ENCODE measurements at regions not wholly inside any gene's neighbourhood (a gene's known extent, or its start where the extent isn't known, plus 50 kb on each side); places are given as distances from the start of the nearest gene placed in this dataset.
"Not testable (repeated sequence)": the region's sequence is repeated elsewhere in the genome, so short reads cannot be mapped to it uniquely, and the experiment has no call there.

DNA sequence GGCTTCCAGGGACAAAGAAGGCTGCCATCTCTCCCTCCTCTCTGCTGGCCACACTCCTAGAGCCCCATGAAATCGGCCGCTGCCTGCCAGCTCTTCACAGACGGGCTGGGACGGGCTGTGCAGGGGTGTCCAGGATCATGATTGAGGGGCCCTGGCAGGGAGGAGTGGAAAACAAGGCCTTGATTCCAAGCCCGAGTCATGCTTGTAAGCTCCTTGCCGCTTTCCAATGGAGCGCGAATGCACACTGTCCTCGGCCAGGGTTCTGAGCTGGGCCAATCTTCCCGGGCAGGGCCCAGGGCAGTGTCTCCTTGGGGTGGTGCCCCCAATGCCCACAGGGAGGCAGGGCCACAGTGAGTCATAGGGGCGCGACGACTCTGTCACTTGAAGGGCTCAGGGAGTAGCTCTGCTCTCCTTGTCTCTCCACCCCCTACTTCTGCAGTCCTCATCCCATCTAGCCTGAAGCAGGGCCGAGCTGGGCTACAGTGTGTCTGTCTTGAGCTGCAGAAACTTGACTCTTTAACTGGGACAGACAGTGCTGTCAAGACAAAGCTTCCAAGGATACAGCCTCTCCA lies 186.2 kb upstream of the SVIL start:
- no peak for DNase-seq

DNA sequence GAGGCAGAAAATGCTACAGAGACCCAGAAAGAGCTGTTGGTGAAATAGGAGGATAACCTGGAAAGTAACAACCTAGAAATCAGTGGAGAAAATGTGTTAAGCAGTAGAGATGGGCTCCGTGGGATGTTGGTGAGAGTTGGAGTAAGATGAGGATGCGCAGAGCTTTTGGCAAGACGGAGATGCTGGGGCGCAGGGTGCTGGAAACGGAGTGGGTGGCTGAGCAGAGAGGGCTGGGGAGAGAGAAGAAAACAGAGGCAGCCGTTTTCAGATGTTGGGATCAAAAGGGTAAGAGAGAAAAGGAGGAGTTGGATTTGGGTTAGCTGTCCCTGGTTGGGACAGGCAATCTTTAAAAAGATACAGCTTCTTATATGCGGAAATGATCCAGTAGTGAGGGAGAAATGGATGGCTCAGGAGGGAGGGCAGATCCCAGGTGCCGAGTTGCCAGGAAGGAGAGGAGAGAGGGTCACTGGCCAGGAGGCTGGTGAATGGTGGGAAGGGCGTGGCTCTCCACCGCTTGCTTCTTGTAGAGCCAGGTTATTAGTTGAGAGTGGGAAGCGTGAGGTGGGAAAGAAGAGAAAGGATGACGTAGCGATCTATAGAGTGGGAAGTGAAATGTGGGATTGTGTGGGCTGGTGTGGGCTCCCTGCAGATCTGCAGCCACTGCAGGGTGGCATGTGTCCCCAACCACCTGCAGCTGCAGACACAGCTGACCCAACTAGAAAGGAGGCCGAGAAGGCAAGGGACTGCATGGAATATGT lies 182.2 kb upstream of the SVIL start:
- DNase-seq, result no peak

DNA sequence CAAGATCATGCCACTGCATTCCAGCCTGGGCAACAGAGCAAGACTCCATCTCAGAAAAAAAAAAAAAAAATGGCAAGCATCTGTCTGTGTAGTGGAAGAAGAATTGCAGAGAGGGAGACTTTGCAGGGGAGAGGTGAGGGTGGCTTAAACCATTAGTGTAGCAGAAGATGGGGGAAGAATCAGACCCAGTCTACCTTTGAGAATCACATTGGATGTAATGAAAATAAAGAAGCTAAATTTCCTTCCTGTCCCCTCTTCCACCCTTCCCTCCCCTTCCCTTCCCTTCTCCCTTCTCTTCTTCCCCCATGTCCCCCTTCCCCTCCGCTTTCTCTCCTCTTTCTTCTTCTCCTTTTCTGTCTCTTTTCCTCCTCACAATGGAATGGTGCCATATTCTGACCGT lies 180.8 kb upstream of the SVIL start:
- DNase-seq, result no peak

DNA sequence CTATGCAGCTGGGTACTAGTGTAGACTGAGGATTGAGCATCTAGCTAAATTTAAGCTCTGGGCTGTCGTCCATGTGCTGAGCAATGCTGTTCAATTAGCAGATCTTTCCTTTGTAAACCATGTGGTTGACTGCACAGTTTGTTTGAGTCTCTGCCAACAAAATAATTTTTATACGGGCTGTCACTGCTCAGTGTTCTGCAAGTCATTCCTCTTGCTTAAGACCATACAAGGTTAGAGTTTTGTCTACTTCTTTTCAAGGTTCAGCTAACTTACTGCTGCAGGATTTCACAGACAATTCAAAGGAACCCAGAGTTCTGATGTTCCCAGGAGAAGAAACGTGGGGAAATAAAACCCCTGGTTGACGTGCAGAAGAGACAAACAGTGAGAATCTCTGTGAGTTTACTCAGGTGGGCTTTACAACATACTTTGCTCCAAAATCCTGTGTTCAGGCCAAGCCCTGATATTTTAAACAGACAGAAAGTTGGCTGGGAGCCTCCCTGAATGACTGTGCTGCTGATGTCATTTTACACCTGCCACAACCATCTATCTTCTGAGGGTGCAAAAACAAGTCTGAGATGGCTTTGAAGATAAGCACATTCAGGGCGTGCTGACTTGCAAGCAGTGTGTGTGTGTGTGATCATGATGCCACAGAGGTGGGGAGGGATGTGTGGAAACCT lies 177.1 kb upstream of the SVIL start:
- no peak for DNase-seq

DNA sequence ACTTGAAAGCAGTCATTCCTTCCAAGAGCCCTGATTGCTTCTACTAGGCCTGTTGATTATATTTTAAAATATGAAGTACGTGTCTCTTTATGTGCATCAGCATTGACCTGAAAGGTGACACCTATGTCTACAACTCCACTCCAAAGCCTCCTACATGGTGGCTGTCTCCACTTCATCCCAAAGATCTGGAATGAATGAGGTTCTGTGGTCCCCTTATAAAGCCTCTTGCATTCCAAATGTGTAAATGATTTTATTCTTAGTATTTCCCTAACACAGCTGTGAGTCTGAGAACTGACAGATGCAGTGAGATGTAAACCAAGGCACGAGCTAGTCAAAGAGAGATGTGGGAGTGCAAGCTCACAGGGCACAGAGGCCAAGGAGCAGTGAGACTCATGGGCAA lies 176.0 kb upstream of the SVIL start:
- no peak for DNase-seq

DNA sequence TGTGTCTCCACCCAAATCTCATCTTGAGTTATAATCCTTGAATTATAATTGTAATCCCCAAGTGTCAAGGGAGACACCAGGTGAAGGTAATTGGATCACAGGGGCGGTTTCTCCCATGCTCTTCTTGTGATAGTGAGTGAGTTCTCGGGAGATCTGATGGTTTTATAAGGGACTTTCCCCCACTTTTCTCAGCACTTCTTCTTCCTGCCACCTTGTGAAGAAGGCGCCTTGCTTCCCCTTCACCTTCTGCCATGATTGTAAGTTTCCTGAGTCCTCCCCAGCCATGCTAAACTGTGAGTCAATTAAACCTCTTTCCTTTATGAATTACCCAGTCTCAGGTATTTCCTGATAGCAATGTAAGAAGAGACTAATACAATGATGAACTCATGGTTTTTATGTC lies 175.5 kb upstream of the SVIL start:
- not testable (repeated sequence) for DNase-seq

DNA sequence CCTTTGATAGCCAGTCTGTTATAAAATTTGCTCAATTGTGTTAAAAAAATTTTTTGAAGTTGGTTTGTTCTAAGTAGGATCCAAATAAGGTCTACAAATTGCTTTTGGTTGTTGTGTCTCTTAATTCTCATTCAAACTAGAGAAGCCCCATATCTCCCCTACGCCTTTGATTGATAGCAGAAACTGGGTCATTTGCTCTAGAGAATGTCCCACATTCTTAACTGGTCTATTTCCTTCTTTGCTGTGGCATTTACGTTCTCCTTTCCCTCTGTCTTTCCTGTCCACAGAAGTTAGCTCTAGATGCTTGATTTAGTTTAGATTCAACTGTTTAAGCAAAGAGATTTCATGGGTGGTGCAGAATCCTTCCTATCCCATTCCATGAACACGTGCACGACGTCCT lies 174.6 kb upstream of the SVIL start:
- DNase-seq, result no peak

DNA sequence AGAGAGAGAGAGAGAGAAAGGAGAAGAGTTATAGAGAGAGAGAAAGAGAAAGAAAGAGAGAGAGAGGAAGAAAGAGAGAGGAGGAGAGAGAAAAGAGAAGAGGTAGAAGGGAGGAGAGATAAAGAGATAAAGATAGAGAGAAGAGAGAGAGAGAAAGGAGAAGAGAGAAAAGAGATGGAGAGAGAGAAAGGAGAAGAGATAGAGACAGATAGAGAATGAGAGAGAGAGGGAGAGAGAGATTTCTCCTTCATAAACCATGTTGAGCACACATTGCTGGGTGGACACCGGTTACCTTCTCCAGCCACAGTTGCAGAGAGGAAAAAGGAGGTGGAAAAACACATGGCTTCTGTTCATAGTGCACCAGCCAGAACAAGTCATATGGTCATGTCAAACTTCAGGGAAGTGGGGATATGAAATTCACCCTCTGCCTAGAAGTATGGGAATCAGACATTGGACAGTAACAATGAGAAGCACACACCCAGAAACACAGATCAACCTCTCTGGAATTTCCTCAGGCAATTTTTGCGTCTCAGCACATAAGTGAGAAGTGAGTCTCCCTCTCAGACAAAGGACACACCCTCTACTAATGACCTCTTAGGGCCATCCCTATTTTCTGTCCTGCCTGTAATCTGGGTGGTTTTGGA lies 172.5 kb upstream of the SVIL start:
- no peak for DNase-seq

DNA sequence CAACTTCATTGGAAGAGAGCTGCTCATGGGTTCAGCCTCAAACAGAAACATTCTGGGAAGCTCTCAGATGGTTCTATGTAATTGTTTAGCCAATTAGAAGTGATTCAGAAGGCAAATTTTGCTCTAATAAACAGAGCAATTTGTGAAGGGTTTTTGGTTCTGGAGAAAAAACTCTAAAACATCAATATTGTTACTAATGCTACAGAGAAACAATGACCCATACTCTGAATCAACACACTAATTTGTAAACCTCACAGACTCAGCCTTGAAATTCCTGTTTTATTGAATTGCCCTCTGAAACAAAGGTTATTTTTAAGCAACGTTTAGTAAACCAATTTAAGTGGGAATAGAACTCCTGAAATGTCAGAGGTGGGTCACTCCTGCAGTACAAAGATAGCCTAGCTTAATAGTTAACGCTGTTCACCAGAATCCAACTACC lies 171.6 kb upstream of the SVIL start:
- DNase-seq, result no peak

DNA sequence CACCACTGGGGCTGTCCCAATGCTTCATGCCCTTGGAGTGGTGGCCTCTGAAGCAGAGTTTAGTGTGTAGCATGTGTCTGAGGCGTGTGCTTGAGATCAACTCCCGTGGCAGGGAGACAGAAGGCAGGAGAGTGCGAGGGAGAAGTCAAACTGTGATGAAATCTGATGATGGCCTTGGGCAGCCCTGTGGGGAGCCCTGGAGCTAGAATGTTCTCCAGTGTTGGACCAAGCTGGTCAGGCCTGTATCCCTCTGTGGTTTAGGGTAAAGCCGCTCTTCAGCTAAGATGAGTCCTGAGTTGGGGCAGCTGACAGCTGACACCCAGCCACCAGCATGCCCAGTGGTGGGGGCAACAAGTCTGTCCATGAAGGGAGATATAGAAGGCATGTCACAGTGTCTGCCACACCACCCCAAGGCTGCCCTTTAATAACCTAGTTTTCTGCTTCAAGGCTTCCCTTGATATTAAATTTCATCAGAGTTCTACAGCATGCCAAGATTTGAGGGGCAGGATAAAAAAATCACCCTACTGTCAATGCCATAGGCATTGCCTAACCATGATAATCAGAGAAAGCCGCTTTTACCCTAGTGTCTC lies 170.5 kb upstream of the SVIL start:
- DNase-seq, result no peak

DNA sequence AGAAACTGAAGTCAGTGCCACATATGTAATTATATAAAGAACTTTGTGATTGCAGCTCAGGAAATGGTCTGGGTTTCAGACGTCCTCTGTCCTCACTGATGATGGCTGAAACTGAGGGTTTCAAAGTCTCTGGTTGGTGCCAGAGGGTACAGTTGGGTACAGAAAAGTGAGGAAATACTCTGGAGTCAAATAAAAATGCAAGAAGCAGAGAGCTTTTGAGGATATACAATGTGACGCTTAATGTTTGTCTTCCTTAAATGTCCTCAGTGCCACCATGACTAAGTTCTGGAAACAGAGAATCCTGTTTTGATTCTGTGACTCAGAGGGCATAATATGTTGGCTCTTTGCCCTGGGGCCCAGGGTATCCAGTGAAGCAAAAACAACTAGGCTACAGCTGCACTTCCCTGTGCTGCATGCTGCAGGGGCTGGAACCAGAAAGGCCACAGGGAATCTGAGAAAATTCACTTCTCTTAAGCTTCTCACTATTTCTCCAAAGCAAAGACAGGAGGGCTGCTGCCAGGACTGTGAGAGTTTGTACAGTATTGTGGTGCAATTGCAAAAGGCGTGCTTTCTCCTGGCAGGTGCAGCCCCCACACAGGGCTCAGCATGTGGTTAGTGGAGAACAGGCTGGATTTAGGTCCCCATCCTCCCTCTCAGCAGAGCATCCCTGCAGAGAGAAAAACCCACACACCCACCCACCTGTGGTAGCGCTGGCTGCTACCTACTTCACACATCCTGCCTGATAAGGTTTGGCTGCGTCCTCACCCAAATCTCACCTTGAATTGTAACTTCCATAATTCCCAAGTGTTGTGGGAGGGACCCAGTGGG lies 169.5 kb upstream of the SVIL start:
- no peak for DNase-seq

DNA sequence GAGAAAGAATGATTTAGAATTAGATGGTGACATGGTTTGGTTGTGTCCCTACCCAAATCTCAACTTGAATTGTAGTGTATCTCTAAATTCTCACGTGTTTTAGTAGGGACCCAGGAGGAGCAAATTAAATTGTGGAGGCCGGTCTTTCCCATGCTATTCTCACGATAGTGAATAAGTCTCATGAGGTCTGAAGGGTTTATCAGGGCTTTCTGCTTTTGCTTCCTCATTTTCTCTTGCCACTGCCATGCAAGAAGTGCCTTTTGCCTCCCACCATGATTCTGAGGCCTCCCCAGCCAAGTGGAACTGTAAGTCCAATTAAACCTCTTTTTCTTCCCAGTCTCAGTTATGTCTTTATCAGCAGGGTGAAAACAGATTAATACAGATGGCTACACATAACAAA lies 167.4 kb upstream of the SVIL start:
- DNase-seq, result no peak

DNA sequence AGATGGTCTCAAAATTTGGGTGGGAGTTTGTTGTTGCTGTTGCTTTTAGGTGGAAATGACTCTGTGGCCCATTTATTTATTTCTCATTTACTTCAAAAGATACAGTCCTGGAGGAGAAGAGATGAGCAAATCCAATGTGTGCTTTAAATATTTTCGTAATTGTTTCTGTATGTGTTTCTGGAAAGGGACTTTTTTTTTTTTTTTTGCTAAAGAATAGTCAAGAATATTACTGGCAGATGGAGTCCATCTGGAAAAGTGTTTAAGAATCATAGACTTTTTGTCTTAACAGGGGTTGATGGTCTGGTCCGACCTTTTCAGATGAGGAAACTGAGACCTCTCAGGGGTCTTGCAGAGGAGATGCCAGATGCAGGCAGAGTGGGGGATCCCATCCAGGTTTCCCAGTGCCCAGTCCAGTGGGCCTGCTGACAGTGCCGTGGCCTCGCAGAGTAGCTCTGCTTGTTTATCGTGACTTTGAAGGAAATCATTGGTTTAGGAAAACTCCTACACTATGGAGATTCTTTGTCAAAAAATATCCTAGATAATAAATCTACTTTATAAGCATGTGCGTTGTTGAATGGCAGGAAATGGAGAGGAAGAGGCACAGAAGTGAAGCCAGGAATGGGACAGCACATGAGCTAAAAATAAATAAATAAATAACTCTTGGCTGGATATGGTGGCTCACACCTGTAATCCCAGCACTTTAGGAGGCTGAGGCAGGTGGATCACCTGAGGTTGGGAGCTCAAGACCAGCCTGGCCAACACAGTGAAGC lies 164.3 kb upstream of the SVIL start:
- no peak for DNase-seq

DNA sequence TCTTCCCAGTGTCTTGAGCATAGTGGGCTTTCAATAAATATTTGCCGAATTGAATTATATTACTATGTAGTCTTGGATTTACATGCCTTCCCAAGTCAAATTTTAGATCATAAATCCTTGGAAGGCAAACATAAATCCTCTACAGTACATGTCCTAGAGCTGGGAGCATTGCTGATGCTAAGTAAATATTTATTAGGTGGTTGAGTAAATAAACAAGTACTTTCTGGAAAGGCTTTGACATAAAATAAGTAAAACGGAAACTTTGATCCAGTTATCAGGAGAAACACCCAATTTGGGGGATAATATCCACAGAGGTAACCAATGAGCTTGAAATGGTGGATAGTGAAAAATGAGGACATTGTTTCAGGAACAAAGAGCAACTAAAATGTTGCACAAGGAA lies 162.8 kb upstream of the SVIL start:
- no peak for DNase-seq

DNA sequence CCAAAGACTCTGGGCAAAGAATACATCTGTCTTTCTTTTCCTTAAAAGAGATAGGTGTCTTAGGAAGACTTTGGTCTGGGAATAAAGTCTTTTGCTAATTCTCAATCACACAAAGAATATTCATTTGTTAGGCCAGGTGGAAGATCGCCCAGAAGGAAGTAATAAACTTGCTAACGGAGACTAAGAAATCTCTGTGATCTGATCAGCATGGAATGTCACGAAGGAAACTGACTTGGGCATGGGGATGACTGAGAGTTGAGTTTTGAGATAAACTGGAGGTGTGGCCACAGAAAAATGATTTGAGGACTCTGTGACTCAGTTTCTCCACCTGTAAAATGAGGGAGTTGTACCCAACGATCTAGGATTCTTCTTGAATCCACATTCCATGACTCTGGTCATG lies 161.1 kb upstream of the SVIL start:
- no peak for DNase-seq

DNA sequence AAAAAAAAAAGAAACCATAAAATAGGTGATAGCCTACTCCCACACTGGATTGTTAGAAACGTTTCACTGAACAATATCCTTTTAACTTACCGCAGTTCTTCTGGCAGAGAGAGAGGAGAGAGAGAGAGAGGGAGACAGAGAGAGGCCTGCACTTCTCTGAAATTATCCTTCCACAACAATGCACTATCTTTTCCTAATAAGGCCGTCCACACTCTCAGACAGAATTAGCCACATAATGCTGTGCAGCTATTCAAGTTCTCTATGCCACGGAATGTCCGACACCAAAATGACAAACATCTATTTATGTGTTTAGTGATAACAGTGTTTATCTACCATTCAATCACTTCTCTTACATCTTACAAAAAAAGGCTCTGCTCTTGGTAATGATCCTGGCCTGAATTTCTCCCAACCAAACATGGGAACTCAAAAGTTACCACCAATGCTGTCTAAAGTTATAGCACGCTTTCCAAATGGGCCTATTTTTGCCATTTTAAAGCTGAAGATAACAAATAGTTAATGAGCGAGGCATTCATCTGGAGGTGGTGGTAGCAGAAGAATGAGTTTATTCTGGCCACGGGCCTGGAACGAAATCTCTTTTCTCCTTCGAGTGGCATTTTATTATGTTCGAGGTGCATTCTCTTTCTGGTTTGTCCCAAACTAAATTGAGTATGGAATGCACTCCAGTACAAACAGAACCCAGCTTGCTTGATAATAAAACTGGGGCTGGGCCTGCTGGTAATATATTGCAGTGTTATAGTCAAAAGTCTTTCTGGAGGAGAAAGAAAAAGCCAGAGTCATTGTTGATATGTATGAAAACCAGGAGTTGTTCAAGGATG lies 160.2 kb upstream of the SVIL start:
- DNase-seq, result no peak

DNA sequence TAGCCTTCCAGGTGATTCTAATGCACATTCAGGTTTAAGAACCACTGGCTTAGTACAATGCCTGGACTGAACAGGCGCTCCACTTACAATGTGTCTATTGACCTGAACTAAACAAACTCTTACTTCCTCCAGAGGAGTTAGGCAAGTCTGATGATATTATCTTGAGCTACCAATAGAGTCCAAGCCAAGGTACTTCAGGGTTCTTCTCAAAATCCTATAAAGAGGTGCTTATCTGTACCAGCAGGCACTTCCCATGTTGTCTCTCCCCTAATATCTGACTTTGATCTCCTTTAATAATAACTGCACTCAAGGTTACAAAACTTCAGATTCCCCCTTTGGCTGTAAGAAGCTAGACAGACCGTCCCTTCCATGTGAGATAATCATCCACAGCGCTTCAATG lies 157.0 kb upstream of the SVIL start:
- no peak for DNase-seq

DNA sequence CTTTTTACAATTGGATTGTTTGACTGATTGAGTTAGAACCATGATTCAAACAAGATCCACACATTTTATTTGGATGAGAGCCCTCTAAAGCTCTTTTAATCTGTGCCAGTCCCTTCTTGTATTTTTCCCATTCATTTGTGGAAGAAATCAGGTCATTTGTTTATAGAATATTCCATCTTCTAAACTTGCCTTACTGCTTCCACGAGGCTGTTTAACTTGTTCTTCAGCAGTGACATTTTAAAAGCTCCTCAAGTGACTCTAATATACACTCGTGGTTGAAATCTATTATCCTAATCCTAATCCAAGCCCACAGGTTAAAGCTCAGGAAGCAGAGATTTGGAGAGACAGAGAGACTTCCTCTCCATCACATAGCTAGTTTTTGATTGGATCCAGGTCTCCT lies 155.4 kb upstream of the SVIL start:
- no peak for DNase-seq

DNA sequence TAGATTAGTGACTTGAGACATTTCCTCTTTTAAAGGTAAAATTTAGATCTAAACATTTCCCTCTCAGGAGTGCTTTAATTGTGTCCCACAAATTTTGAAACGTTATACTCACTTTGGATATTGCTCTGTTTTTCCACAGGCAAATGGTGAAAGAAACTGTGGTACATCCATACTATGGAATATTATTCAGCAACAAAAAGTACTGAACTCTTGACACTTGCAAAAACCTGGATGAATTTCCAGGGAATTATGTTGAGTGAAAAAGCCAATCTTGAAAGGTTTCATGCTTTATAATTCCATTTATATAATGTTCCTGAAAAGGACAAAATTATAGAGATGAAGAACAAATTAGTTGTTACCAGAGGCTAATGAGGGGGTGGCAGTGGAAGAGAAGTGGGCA lies 153.3 kb upstream of the SVIL start:
- DNase-seq, result no peak

DNA sequence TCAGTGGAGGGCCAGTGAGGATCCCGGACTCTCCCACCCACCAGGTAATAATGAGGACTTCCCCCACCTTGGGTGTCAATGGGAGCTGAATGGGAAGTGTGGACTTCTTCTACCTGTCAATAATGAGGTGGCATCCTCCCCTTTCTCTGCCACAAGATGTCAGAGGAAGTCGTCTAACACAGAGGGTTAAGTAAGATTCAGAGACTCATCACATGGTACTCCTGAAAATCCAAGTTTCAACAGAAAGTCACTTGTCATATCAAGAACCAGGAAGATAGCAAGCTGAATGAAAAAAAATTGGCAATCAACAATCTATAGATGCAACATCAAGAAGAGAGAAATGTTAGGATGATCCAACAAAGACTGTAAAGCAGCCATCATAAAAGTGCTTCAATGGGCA lies 150.9 kb upstream of the SVIL start:
- no peak for DNase-seq
